ENCODE measurements at regions not wholly inside any gene's neighbourhood (a gene's known extent, or its start where the extent isn't known, plus 50 kb on each side); places are given as distances from the start of the nearest gene placed in this dataset.
"Not testable (repeated sequence)": the region's sequence is repeated elsewhere in the genome, so short reads cannot be mapped to it uniquely, and the experiment has no call there.

DNA sequence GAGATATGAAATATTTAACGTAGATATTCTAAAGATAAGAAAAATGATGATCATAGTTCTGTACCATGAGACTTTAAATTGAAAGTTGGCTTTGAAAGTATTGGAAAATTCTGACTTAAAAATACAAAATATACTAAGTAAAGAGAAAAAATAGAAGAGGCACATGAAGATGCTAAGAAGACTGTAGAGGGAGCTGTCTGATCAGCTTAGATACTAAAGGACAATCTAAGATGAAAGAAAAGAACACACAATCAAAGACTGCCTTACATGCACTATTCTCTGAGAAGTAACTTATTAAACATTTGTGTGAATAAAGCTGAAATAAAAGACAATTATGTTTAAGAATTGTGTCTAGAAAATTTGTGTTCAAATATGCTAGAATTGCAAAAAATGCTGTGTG is 55.1 kb downstream of the RBMXL2 start:
- DNase-seq = peak; percentile 31

DNA sequence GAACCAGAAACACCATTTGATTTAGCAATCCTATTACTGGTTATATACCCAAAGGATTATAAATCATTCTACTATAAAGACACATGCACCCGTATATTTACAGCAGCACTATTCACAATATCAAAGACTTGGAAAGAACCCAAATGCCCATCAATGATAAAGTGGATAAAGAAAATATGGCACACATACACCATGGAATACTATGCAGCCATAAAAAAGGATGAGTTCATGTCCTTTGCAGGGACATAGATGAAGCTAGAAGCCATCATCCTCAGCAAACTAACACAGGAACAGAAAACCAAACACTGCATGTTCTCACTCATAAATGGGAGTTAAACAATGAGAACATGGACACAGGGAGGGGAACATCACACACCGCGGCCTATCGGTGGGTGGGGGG is 61.3 kb downstream of the RBMXL2 start:
- not testable (repeated sequence) for DNase-seq

DNA sequence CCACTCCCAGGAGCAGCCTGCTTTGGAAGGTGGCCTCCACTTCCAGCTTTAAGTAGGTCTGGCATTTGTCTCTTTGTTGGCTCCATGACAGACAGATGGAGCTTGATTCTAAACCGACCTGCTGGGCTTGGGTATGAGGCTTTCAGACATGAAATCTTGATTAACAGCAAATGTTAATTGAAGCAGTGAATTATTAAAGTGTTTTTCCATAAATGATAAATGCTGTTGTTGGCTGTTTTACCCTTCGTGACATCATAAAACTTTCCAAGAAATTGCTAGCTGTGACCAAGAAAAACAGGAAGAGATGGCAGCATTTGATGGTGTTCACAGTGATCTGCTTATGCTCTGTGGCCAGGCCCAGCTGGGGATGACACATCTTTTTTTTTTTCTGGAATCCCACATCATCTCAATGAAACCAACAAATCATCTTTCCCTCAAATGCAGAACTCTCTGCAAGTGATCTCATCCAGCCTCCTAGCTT is 66.1 kb downstream of the RBMXL2 start:
- peak; percentile 18 for DNase-seq

DNA sequence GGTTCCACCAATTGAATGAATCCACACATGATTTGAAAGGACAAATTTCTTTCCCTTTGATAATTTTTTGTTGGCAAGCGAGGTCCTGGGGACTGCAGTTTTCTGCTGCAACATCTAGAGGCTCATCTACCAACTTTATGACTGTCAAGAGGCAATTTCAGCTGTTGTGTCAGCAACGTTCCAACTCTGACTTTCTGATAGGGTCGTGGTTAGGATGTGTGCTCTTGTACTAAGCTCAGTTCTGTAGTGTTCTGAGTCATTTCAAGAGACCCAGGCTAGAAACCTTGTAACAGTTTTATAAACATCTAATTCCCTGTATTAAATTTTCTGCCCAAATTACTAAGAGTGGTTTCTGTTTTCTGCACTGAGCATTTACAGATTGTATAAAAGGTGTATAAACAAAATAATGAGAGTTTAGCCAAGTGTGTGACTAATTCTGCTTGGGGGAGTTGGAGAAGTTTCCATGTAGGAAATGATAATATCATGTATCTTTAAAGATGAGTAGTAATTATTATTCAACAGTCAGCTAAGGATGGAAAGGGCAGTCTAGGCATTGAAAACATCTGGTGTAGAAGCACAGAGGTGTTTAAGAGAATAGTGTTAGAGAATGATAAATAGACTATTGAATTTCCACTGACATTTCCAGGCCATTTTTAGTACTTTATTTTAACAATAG is 72.2 kb downstream of the RBMXL2 start:
- DNase-seq = no peak

DNA sequence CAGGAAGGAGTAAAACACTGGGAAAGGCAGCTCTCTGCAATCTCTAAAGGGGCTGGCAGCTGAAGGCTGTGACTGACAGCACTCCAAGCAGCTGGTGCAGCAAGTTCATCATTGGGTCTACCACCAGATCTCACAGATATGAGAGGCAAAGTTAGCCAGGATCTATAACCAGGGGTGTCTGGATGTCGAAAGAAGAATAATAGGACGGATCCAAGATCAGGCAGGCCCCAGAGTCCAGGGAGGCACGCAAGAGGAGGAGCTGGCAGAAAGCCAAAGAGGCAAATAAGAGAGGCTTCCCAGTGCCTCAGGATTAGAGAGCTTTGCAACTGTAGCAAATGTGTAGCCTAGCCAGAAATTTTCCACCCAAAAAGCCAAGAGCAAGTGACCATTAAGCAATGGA is 77.1 kb downstream of the RBMXL2 start:
- DNase-seq = no peak

DNA sequence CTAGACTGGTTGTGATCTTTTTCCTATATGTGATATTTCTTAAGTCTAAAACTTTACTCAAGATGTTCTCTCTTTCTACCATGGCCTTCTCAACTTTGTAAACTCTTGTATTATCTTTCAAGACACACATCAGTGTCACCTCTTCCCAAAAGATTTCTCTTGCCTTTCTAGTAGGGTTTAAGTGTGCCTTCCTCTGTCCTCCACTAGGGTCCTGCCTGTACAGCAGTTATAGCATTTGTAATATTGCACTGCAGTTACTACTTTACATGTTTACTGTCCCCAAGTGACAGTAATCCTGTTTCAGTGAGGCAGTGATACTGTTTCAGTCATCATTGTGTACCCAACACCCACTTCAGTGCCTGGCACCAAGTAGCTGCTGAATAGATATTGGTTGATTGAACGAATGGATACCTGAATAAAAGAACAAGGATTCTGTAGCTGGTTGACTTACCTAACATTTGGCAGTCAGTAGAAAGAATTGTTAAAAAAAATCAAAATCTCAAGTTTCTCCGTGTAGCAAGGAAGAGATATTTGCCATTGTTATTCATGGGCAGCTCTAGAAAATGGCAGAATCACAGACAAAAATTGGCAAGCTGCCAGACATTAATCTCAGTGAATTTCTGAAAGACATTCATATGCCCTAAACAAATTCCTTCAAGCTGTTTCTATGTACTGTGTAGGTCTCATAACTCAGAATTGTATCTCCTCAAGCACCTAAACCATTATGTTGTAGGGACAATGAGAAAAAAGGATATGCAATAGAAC is 79.4 kb downstream of the RBMXL2 start:
- no peak for DNase-seq

DNA sequence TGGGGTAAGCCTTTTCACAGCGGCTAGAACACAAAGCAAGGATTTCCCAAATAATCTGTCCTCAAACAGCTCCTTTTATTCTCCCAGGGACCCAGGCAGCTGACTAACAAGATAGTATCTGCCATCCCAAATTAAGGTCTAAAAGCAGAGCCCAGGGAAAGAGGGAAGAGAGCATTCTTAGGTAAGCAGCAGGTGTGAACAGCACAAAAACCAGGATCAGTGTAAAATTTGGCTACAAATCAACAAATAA is 79.9 kb downstream of the RBMXL2 start:
- no peak for DNase-seq

DNA sequence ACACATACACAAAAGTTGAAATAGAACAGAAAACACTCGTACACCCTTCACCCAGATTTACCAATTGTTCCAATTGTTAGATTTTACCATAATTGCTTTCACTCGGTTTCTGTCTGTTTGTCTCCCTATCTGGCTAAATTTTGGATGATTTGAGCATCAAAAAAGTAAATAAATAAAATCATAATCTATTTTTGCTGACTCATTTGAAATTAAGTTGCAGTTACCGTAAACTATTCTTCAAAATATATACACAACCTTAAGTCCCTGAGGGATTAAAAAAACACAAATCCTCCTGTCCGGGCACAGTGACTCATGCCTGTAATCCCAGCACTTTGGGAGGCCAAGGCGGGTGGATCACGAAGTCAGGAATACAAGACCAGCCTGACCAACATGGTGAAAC is 81.3 kb upstream of the SYT9 start:
- DNase-seq = no peak

DNA sequence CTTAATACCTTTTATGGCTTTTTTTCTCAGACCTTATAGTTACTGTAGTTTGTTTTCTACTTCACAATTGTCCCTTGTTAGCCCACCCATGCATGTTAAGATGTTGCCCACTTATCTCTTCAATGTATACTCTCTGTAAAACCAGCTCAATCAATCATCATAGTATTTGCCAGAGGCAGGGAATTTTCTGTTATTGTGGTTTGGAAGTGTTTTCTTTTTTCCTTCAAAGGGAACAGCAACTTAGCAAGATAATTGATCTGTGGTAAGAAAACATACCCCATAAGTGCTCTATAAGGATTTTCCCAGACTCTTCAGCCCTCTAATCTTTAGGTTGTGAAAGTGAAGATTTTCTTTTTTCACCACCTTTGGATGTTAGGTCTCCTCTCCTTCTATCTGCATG is 76.7 kb upstream of the SYT9 start:
- DNase-seq = no peak

DNA sequence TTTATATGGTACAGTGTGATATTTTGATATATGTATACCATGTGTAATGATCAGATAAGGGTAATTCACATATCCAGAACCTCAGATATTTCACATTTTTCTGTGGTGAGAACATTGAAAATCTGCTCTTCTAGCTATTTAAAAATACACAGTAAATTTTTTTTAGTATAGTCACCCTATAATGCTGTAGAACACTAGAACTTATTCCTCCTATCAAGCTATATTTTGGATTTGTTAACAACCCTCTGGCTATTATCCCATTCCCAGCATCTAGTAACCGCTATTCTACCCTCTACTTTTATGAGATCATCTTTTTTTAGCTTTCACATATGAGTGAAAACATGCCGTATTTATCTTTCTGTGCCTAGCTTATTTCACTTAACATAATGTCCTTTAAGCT is 65.5 kb upstream of the SYT9 start:
- peak; percentile 63 for DNase-seq

DNA sequence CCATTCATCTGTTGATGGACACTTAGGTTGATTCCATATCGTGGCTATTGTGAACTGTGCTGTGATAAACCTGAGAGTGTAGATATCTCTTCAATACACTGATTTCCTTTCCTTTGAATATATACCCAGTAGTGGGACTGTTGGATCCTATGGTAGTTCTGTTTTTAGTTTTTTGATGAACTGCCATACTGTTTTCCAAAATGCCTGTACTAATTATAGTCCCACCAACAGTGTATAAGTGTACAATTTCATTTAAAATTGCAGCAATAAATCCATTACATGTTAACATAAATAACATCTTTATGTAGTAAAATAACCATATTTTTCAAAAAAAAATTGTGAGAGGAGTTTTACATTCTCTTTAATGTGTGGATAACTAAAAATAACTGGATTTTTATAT is 65.0 kb upstream of the SYT9 start:
- DNase-seq = no peak

DNA sequence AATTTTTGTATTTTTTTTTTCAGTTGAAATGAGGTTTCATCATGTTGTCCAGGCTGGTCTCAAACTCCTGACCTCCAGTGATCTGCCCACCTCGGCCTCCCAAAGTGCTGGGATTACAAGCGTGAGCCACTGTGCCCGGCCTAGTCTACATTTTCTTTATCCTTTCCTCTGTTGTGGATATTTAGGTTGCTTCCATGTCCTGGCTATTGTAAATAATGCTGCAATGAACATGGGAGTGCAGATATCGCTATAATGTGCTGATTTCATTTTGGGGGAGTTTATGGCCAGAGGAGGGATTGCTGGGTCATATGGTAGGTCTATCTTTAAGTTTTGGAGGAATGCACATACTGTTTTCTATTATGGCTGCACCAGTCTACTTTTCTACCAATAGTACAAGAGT is 58.9 kb upstream of the SYT9 start:
- not testable (repeated sequence) for DNase-seq

DNA sequence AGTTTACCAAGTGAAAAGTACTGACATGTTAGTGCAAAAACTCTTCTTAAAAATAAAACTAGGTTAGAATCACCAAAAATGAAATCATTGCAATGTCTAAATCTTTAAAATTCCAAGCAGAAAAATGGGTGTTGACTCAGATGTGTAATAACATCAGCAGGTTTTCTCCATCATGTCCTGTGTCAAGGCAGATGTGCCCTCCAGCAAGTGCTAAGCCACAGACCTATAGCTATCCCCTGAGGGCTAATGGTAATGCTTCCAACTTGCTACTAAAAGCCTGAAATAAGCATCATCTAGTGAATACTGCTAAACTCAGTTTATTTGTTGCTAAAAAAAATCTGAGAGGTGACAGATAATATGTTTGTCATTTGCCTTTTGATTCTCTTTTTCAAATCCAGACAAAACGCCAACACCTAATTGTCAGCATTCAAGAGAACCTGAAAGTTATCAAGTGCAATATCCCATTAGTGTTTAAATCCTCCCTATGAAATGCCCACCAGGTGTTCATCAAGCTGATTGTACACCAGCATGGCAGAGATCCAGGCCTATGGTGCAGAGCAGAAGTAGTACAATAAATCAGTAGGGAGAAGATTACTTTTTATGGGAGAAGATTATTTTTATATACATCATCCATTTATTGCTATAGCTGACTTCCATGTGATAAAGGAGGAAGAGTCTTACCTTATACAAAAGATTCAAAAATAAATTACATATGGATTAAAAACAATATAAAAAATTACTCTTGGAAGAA is 55.1 kb upstream of the SYT9 start:
- DNase-seq = no peak

DNA sequence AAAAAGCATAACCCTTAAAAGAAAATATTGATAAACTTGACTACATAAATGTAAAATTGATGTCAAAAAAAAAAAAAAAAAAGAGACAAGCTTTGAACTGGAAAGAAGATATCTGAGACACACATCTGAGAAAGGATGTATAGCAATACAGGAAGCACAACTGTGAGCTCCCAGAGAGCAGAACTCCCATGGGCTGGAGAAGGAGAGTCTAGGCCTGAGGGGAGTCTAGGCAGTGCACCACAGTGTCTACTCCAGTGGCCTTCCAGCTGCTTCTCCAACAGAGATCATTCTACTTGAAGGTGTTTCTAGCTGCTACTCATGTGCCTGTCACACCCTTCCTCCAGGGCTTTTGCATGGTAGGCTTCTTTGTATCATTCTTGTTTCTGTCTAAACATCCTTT is 54.2 kb upstream of the SYT9 start:
- DNase-seq = no peak
